H1 (cell line): ENCODE measurements at regions not wholly inside any gene's neighbourhood (a gene's known extent, or its start where the extent isn't known, plus 50 kb on each side); places are given as distances from the start of the nearest gene placed in this dataset.

Experiments
- CTCF ChIA-PET: fragments of 300-600 bp; sonication (Branson Sonifier 250); formaldehyde crosslinking; loops from one replicate; lab custom pipeline; 2021; ENCODE audit not compliant: partially characterized antibody; lab: Charles Lee
- POLR2A ChIA-PET: fragments of 300-600 bp; sonication (Branson Sonifier 250); formaldehyde crosslinking; loops from one replicate; lab custom pipeline; 2021; ENCODE audit warnings: inconsistent platforms; ENCODE audit not compliant: partially characterized antibody; lab: Charles Lee
- DNase-seq, 2 experiments: peaks; one replicate each; pipeline versions ENCODE4 v3.0.0 to v3.0.0-alpha.2; 2010 to 2022; ENCODE audit warnings: low spot score in 2 of 2, low read depth in 1 of 2, mixed read lengths in 1 of 2
- FAIRE-seq: peaks from 2 replicates; lab custom pipeline; 2011; peaks lifted over from hg19 to GRCh38; lab: Jason Lieb, UNC
- H2AFZ ChIP-seq: 2 replicates; pipeline ENCODE4 v1.8.1; 2012; ENCODE audit warnings: low read length, inconsistent platforms
- H2AK5ac ChIP-seq: 2 replicates; pipeline ENCODE4 v1.6.1; 2013; ENCODE audit warnings: low read depth, low read length
- H2BK120ac ChIP-seq: replicated peaks from 2 replicates; pipeline ENCODE3; 2013; ENCODE audit warnings: low read depth, low read length, inconsistent platforms
- H2BK12ac ChIP-seq: 2 replicates; pipeline ENCODE4 v1.6.1; 2013; ENCODE audit warnings: low read depth, low read length
- H2BK15ac ChIP-seq: 2 replicates; pipeline ENCODE4 v1.6.1; 2013; ENCODE audit warnings: low read length
- H2BK20ac ChIP-seq: 2 replicates; pipeline ENCODE4 v1.6.1; 2013; ENCODE audit warnings: low read length
- H2BK5ac ChIP-seq: 2 replicates; pipeline ENCODE4 v1.6.1; 2013; ENCODE audit warnings: low read depth, low read length
- H3K14ac ChIP-seq: 2 replicates; pipeline ENCODE4 v1.6.1; 2013; ENCODE audit warnings: inconsistent platforms; ENCODE audit not compliant: insufficient read length
- H3K18ac ChIP-seq: 2 replicates; pipeline ENCODE4 v1.6.1; 2013; ENCODE audit warnings: low read length; ENCODE audit errors: extremely low read depth
- H3K23ac ChIP-seq: 2 replicates; pipeline ENCODE4 v1.6.1; 2013; ENCODE audit warnings: inconsistent platforms; ENCODE audit not compliant: insufficient read length
- H3K23me2 ChIP-seq: 2 replicates; pipeline ENCODE4 v1.6.1; 2013; ENCODE audit warnings: low read depth, low read length
- H3K27ac ChIP-seq: 2 replicates; pipeline ENCODE4 v1.6.1; 2011; ENCODE audit warnings: low read depth, low read length, inconsistent platforms
- H3K27me3 ChIP-seq, 4 experiments: replicated peaks in 1 of 4; 1 replicate in 1 of 4; 2 replicates in 3 of 4; pipeline versions ENCODE4 v1.6.1 to v1.8.1; 2011 to 2013; ENCODE audit warnings: low read length in 3 of 4, mild to moderate bottlenecking in 3 of 4, inconsistent platforms in 2 of 4, mixed read lengths in 2 of 4, moderate library complexity in 1 of 4; ENCODE audit not compliant: control insufficient read depth in 3 of 4, insufficient read depth in 3 of 4; ENCODE audit errors: extremely low read depth in 1 of 4
- H3K36me3 ChIP-seq, 4 experiments: 2 replicates each; pipeline versions ENCODE4 v1.6.1 to v1.8.1; 2011 to 2013; ENCODE audit warnings: mild to moderate bottlenecking in 4 of 4, low read length in 3 of 4, moderate library complexity in 2 of 4, control low read depth in 1 of 4, inconsistent platforms in 1 of 4; ENCODE audit not compliant: insufficient read depth in 4 of 4, control insufficient read depth in 2 of 4
- H3K4ac ChIP-seq: replicated peaks from 2 replicates; pipeline ENCODE3; 2013; ENCODE audit warnings: low read length, low read depth, mixed read lengths, inconsistent platforms; ENCODE audit not compliant: insufficient read length
- H3K4me1 ChIP-seq, 4 experiments: replicated peaks in 1 of 4; 1 replicate in 1 of 4; 2 replicates in 3 of 4; pipeline versions ENCODE4 v1.6.1 to v1.8.1; 2011 to 2013; ENCODE audit warnings: low read length in 3 of 4, inconsistent platforms in 2 of 4, mixed read lengths in 1 of 4; ENCODE audit not compliant: insufficient read depth in 4 of 4, control insufficient read depth in 3 of 4
- H3K4me2 ChIP-seq, 2 experiments: 2 replicates each; pipeline versions ENCODE4 v1.6.1 to v1.8.1; 2011 to 2013; ENCODE audit warnings: low read depth in 2 of 2, low read length in 2 of 2, control low read depth in 1 of 2, inconsistent platforms in 1 of 2, mild to moderate bottlenecking in 1 of 2; ENCODE audit not compliant: insufficient read depth in 1 of 2
- H3K4me3 ChIP-seq, 4 experiments: fragments of 200-600, 300-600 bp in 1 of 4; sonication (generic), shearing (Covaris generic), sonication (Bioruptor Twin) in 1 of 4; 2 replicates each; pipeline versions ENCODE4 v1.5.1 to v1.8.1; 2011 to 2016; ENCODE audit warnings: low read length in 4 of 4, low read depth in 3 of 4, control low read depth in 2 of 4, inconsistent platforms in 2 of 4, mild to moderate bottlenecking in 2 of 4, mixed read lengths in 1 of 4, moderate library complexity in 1 of 4; ENCODE audit not compliant: insufficient read depth in 2 of 4; ENCODE audit errors: extremely low read depth in 1 of 4
- H3K56ac ChIP-seq: replicated peaks from 2 replicates; pipeline ENCODE3; 2013; ENCODE audit warnings: low read depth, mild to moderate bottlenecking, mixed read lengths, low read length, inconsistent platforms; ENCODE audit not compliant: insufficient read length
- H3K79me1 ChIP-seq: 2 replicates; pipeline ENCODE4 v1.6.1; 2013; ENCODE audit warnings: low read depth, low read length, control low read depth
- H3K79me2 ChIP-seq, 2 experiments: 2 replicates each; pipeline versions ENCODE4 v1.6.1 to v1.8.1; 2012 to 2013; ENCODE audit warnings: low read length in 2 of 2, mild to moderate bottlenecking in 2 of 2, inconsistent platforms in 1 of 2; ENCODE audit not compliant: insufficient read depth in 2 of 2, control insufficient read depth in 1 of 2
- H3K9ac ChIP-seq, 4 experiments: replicated peaks in 1 of 4; 1 replicate in 1 of 4; 2 replicates in 3 of 4; pipeline versions ENCODE4 v1.6.1 to v1.8.1; 2011 to 2013; ENCODE audit warnings: low read depth in 3 of 4, low read length in 3 of 4, control low read depth in 2 of 4, mild to moderate bottlenecking in 2 of 4, moderate library complexity in 2 of 4, inconsistent platforms in 1 of 4; ENCODE audit errors: extremely low read depth in 1 of 4
- H3K9me3 ChIP-seq, 2 experiments: 2 replicates each; pipeline versions ENCODE4 v1.6.1 to v1.8.1; 2012 to 2013; ENCODE audit warnings: mild to moderate bottlenecking in 2 of 2, moderate library complexity in 2 of 2, control low read depth in 1 of 2, inconsistent platforms in 1 of 2, low read depth in 1 of 2, low read length in 1 of 2, mixed read lengths in 1 of 2; ENCODE audit not compliant: insufficient read depth in 2 of 2
- H4K20me1 ChIP-seq, 2 experiments: replicated peaks in 1 of 2; 2 replicates each; pipeline versions ENCODE3 to v1.8.1; 2011 to 2013; ENCODE audit warnings: inconsistent platforms in 2 of 2, low read length in 2 of 2, mild to moderate bottlenecking in 1 of 2; ENCODE audit not compliant: insufficient read depth in 2 of 2, control insufficient read depth in 1 of 2
- H4K5ac ChIP-seq: 2 replicates; pipeline ENCODE4 v1.6.1; 2013; ENCODE audit warnings: low read length, low read depth, mixed read lengths, inconsistent platforms; ENCODE audit not compliant: insufficient read length
- H4K8ac ChIP-seq: 2 replicates; pipeline ENCODE4 v1.8.0; 2013; ENCODE audit warnings: mild to moderate bottlenecking, moderate library complexity, low read length, inconsistent platforms; ENCODE audit not compliant: insufficient read depth; ENCODE audit errors: extremely low read depth
- H4K91ac ChIP-seq: replicated peaks from 2 replicates; pipeline ENCODE3; 2013; ENCODE audit warnings: low read length, mixed read lengths, inconsistent platforms; ENCODE audit not compliant: insufficient read length
- CBX8 ChIP-seq: fragments of 300-800, 300-1000 bp; sonication (generic); IDR thresholded peaks from 2 replicates; pipeline ENCODE4 v1.7.1; 2016; ENCODE audit warnings: low read depth, low read length, borderline replicate concordance
- CTCF ChIP-seq, 3 experiments: IDR thresholded peaks; 1 replicate in 2 of 3; 2 replicates in 1 of 3; pipeline versions ENCODE4 v1.5.1 to v1.6.1; 2011; ENCODE audit warnings: low read length in 3 of 3, mild to moderate bottlenecking in 3 of 3, inconsistent platforms in 2 of 3, low read depth in 1 of 3, moderate library complexity in 1 of 3; ENCODE audit not compliant: insufficient read depth in 1 of 3; ENCODE audit errors: control extremely low read depth in 1 of 3
- EP300 ChIP-seq, 2 experiments: IDR thresholded peaks; 1 replicate in 1 of 2; 2 replicates in 1 of 2; pipeline ENCODE4 v1.6.1; 2011 to 2012; ENCODE audit warnings: low read depth in 2 of 2, low read length in 2 of 2, mild to moderate bottlenecking in 2 of 2, borderline replicate concordance in 1 of 2, inconsistent platforms in 1 of 2, moderate library complexity in 1 of 2
- FOSL1 ChIP-seq: IDR thresholded peaks from 2 replicates; pipeline ENCODE4 v1.6.1; 2011; ENCODE audit warnings: mild to moderate bottlenecking, low read depth, low read length, moderate library complexity; ENCODE audit not compliant: insufficient read depth
- JUND ChIP-seq: IDR thresholded peaks from 2 replicates; pipeline ENCODE4 v1.6.1; 2011; ENCODE audit warnings: mild to moderate bottlenecking, improper control_type of control experiment, low read length
- POLR2A ChIP-seq, 2 experiments: IDR thresholded peaks; 1 replicate in 1 of 2; 2 replicates in 1 of 2; pipeline ENCODE4 v1.6.1; 2011; ENCODE audit warnings: low read depth in 2 of 2, low read length in 2 of 2, mild to moderate bottlenecking in 2 of 2; ENCODE audit errors: control extremely low read depth in 1 of 2
- POLR2AphosphoS5 ChIP-seq: IDR thresholded peaks from 2 replicates; pipeline ENCODE4 v1.6.1; 2011; ENCODE audit warnings: low read depth, low read length
- RFX5 ChIP-seq: IDR thresholded peaks from 2 replicates; pipeline ENCODE4 v1.6.1; 2011; ENCODE audit warnings: low read depth, low read length, improper control_type of control experiment, borderline replicate concordance
- RNF2 ChIP-seq: fragments of 200-900, 300-1000 bp; sonication (generic); IDR thresholded peaks from 2 replicates; pipeline ENCODE4 v1.7.1; 2016; ENCODE audit warnings: borderline replicate concordance, low read depth, mild to moderate bottlenecking, antibody characterized with exemption, low read length; ENCODE audit not compliant: poor library complexity, severe bottlenecking; ENCODE audit errors: missing control alignments
- SIRT6 ChIP-seq: IDR thresholded peaks from one replicate; pipeline ENCODE4 v1.7.1; 2012; ENCODE audit warnings: low read length, inconsistent platforms
- SP1 ChIP-seq: IDR thresholded peaks from 2 replicates; pipeline ENCODE4 v1.6.1; 2011; ENCODE audit warnings: low read depth, low read length
- SP4 ChIP-seq: IDR thresholded peaks from 2 replicates; pipeline ENCODE4 v1.6.1; 2012; ENCODE audit warnings: low read length, inconsistent platforms
- TAF7 ChIP-seq: optimal IDR thresholded peaks from 2 replicates; pipeline ENCODE3; 2011; ENCODE audit warnings: low read depth, mild to moderate bottlenecking, inconsistent platforms, low read length, moderate library complexity, borderline replicate concordance
- WGBS, 2 experiments: shearing (Covaris generic) in 1 of 2; methylation state at CpG; one replicate each; pipeline versions ENCODE4 v1.1.6 to v1.1.7; 2013 to 2015; ENCODE audit warnings: low lambda C conversion rate in 2 of 2, mixed read lengths in 2 of 2, inconsistent platforms in 1 of 2, low coverage in 1 of 2, missing lambda C conversion rate in 1 of 2; ENCODE audit not compliant: insufficient replicate concordance in 2 of 2, insufficient coverage in 1 of 2, insufficient read length in 1 of 2; ENCODE audit errors: extremely low coverage in 1 of 2, missing lambda C conversion rate in 1 of 2; 5-methylcytosine and 5-hydroxymethylcytosine counted together

GRCh38 chr4:27714073-27714472 lies 853.4 kb downstream of the STIM2 start:
- Histone ChIP-seq H2BK5ac (no peak overlapping the region), H4K91ac (no peak overlapping the region), H2BK120ac (no peak overlapping the region), H3K23ac (no peak overlapping the region), H3K79me1 (no peaks in the 10 kb centered on the region), H2BK12ac (no peak overlapping the region), H4K20me1 (no peaks in the 10 kb centered on the region), H4K8ac (no peak overlapping the region), H3K56ac (no peak overlapping the region), H3K18ac (no peak overlapping the region), H3K36me3 (no peaks in the 10 kb centered on the region), H3K4me2 (no peak overlapping the region), H3K23me2 (no peaks in the 10 kb centered on the region), H3K9ac (no peak overlapping the region), H3K14ac (no peak overlapping the region), H2BK20ac (no peak overlapping the region), H3K4me1 (peaks cover 0 to 2% (median 1%) of the 10 kb centered on the region in 4 experiments; a peak in 2 of 7 replicates), H3K4ac (no peak overlapping the region), H3K9me3 (no peaks in the 10 kb centered on the region), H2BK15ac (no peak overlapping the region), H3K4me3 (no peak overlapping the region), H2AFZ (no peak overlapping the region), H3K27ac (no peak overlapping the region), H3K27me3 (no peaks in the 10 kb centered on the region), H3K79me2 (no peaks in the 10 kb centered on the region), H2AK5ac (no peak overlapping the region), H4K5ac (no peak overlapping the region)
- FAIRE-seq = no peak
- CTCF ChIA-PET = no interaction called here
- POLR2A ChIA-PET = no interaction called here
- DNase-seq = no peak
- 93% methylated on average over 1 of the region's 1 CpG; no CpG with 5 or more reads in 1 of the 2 experiments for WGBS, 2 experiments
- no peak for TF ChIP-seq RNF2
- TF ChIP-seq CBX8 = no peak
- no peak for TF ChIP-seq EP300 (IDR thresholded peaks at IDR 0.05; ENCODE audit: borderline replicate concordance in 1 of 2, low read depth in 2 of 2, low read length in 2 of 2)
- no peak for TF ChIP-seq POLR2AphosphoS5
- no peak for TF ChIP-seq SP1
- no peak for TF ChIP-seq FOSL1
- TF ChIP-seq TAF7 = no peak
- TF ChIP-seq RFX5 = no peak
- TF ChIP-seq SIRT6 = no peak
- TF ChIP-seq JUND = no peak
- TF ChIP-seq SP4 = no peak
- no peak for TF ChIP-seq POLR2A (IDR thresholded peaks at IDR 0.05; ENCODE audit: control extremely low read depth in 1 of 2, low read depth in 2 of 2, low read length in 2 of 2)
- no peak for TF ChIP-seq CTCF (IDR thresholded peaks at IDR 0.05; ENCODE audit: control extremely low read depth in 1 of 3, insufficient read depth in 1 of 3, low read depth in 1 of 3, low read length in 3 of 3)
